ENCODE measurements at regions not wholly inside any gene's neighbourhood (a gene's known extent, or its start where the extent isn't known, plus 50 kb on each side); places are given as distances from the start of the nearest gene placed in this dataset.
"Not testable (repeated sequence)": the region's sequence is repeated elsewhere in the genome, so short reads cannot be mapped to it uniquely, and the experiment has no call there.

- H3K27ac ChIP-seq (ENCODE audit: low read length): no peak overlapping the region
- no peaks in the 10 kb centered on the region for H3K27me3 ChIP-seq (ENCODE audit: control insufficient read depth in 1 of 2, insufficient read depth in 2 of 2, low read length in 2 of 2)
- no peak overlapping the region for H3K9ac ChIP-seq (ENCODE audit: low read length in 2 of 2)
- H3K4me1 ChIP-seq (ENCODE audit: control insufficient read depth, insufficient read depth, low read length): no peaks in the 10 kb centered on the region
- no peak overlapping the region for H3K4me3 ChIP-seq (ENCODE audit: low read length in 2 of 2)
- H3K9me3 ChIP-seq (ENCODE audit: control insufficient read depth in 2 of 2, low read length in 2 of 2): no peaks in the 10 kb centered on the region
- no peaks in the 10 kb centered on the region for H3K36me3 ChIP-seq (ENCODE audit: control insufficient read depth in 2 of 2, insufficient read depth in 2 of 2, low read length in 2 of 2)
Observed at GRCh38 chr12:67780580-67781084, 132.1 kb downstream of the DYRK2 start.

GRCh38 chr12:67782573-67782972 lies 134.0 kb downstream of the DYRK2 start:
- H3K36me3 ChIP-seq (ENCODE audit: control insufficient read depth in 2 of 2, insufficient read depth in 2 of 2, low read length in 2 of 2): no peaks in the 10 kb centered on the region
- H3K4me3 ChIP-seq (ENCODE audit: low read length in 2 of 2): no peak overlapping the region
- no peaks in the 10 kb centered on the region for H3K27me3 ChIP-seq (ENCODE audit: control insufficient read depth in 1 of 2, insufficient read depth in 2 of 2, low read length in 2 of 2)
- no peak overlapping the region for H3K27ac ChIP-seq (ENCODE audit: low read length)
- no peak overlapping the region for H3K9ac ChIP-seq (ENCODE audit: low read length in 2 of 2)
- H3K4me1 ChIP-seq (ENCODE audit: control insufficient read depth, insufficient read depth, low read length): no peaks in the 10 kb centered on the region
- H3K9me3 ChIP-seq (ENCODE audit: control insufficient read depth in 2 of 2, low read length in 2 of 2): no peaks in the 10 kb centered on the region

GRCh38 chr12:67783393-67783792 lies 134.8 kb downstream of the DYRK2 start:
- H3K36me3 ChIP-seq (ENCODE audit: control insufficient read depth in 2 of 2, insufficient read depth in 2 of 2, low read length in 2 of 2): no peaks in the 10 kb centered on the region
- H3K4me1 ChIP-seq (ENCODE audit: control insufficient read depth, insufficient read depth, low read length): no peaks in the 10 kb centered on the region
- no peaks in the 10 kb centered on the region for H3K9me3 ChIP-seq (ENCODE audit: control insufficient read depth in 2 of 2, low read length in 2 of 2)
- no peak overlapping the region for H3K27ac ChIP-seq (ENCODE audit: low read length)
- H3K27me3 ChIP-seq (ENCODE audit: control insufficient read depth in 1 of 2, insufficient read depth in 2 of 2, low read length in 2 of 2): no peaks in the 10 kb centered on the region
- no peak overlapping the region for H3K4me3 ChIP-seq (ENCODE audit: low read length in 2 of 2)
- H3K9ac ChIP-seq (ENCODE audit: low read length in 2 of 2): no peak overlapping the region

- H3K27me3 ChIP-seq (ENCODE audit: control insufficient read depth in 1 of 2, insufficient read depth in 2 of 2, low read length in 2 of 2): no peaks in the 10 kb centered on the region
- H3K27ac ChIP-seq (ENCODE audit: low read length): no peak overlapping the region
- H3K4me3 ChIP-seq (ENCODE audit: low read length in 2 of 2): no peak overlapping the region
- no peak overlapping the region for H3K9ac ChIP-seq (ENCODE audit: low read length in 2 of 2)
- no peaks in the 10 kb centered on the region for H3K9me3 ChIP-seq (ENCODE audit: control insufficient read depth in 2 of 2, low read length in 2 of 2)
- no peaks in the 10 kb centered on the region for H3K4me1 ChIP-seq (ENCODE audit: control insufficient read depth, insufficient read depth, low read length)
- H3K36me3 ChIP-seq (ENCODE audit: control insufficient read depth in 2 of 2, insufficient read depth in 2 of 2, low read length in 2 of 2): no peaks in the 10 kb centered on the region
Observed at GRCh38 chr12:67784831-67785230, 136.3 kb downstream of the DYRK2 start.

- H3K9me3 ChIP-seq (ENCODE audit: control insufficient read depth in 2 of 2, low read length in 2 of 2): no peaks in the 10 kb centered on the region
- H3K27ac ChIP-seq (ENCODE audit: low read length): no peak overlapping the region
- H3K4me3 ChIP-seq (ENCODE audit: low read length in 2 of 2): no peak overlapping the region
- H3K36me3 ChIP-seq (ENCODE audit: control insufficient read depth in 2 of 2, insufficient read depth in 2 of 2, low read length in 2 of 2): no peaks in the 10 kb centered on the region
- H3K9ac ChIP-seq (ENCODE audit: low read length in 2 of 2): no peak overlapping the region
- H3K27me3 ChIP-seq (ENCODE audit: control insufficient read depth in 1 of 2, insufficient read depth in 2 of 2, low read length in 2 of 2): no peaks in the 10 kb centered on the region
- H3K4me1 ChIP-seq (ENCODE audit: control insufficient read depth, insufficient read depth, low read length): no peaks in the 10 kb centered on the region
Observed at GRCh38 chr12:67786086-67786485, 137.5 kb downstream of the DYRK2 start.

- Histone ChIP-seq H3K9me3 (ENCODE audit: control insufficient read depth in 2 of 2, low read length in 2 of 2) (no peaks in the 10 kb centered on the region), H3K27me3 (ENCODE audit: control insufficient read depth in 1 of 2, insufficient read depth in 2 of 2, low read length in 2 of 2) (no peaks in the 10 kb centered on the region), H3K4me3 (ENCODE audit: low read length in 2 of 2) (no peak overlapping the region), H3K36me3 (ENCODE audit: control insufficient read depth in 2 of 2, insufficient read depth in 2 of 2, low read length in 2 of 2) (no peaks in the 10 kb centered on the region), H3K9ac (ENCODE audit: low read length in 2 of 2) (no peak overlapping the region), H3K27ac (ENCODE audit: low read length) (no peak overlapping the region), H3K4me1 (ENCODE audit: control insufficient read depth, insufficient read depth, low read length) (no peaks in the 10 kb centered on the region)
Observed at GRCh38 chr12:67788118-67788517, 139.6 kb downstream of the DYRK2 start.

- no peaks in the 10 kb centered on the region for H3K36me3 ChIP-seq (ENCODE audit: control insufficient read depth in 2 of 2, insufficient read depth in 2 of 2, low read length in 2 of 2)
- H3K4me1 ChIP-seq (ENCODE audit: control insufficient read depth, insufficient read depth, low read length): no peaks in the 10 kb centered on the region
- H3K9me3 ChIP-seq (ENCODE audit: control insufficient read depth in 2 of 2, low read length in 2 of 2): no peaks in the 10 kb centered on the region
- no peak overlapping the region for H3K27ac ChIP-seq (ENCODE audit: low read length)
- no peak overlapping the region for H3K9ac ChIP-seq (ENCODE audit: low read length in 2 of 2)
- no peaks in the 10 kb centered on the region for H3K27me3 ChIP-seq (ENCODE audit: control insufficient read depth in 1 of 2, insufficient read depth in 2 of 2, low read length in 2 of 2)
- H3K4me3 ChIP-seq (ENCODE audit: low read length in 2 of 2): no peak overlapping the region
Observed at GRCh38 chr12:67789266-67789665, 140.7 kb downstream of the DYRK2 start.

GRCh38 chr12:67790660-67791059 lies 142.1 kb downstream of the DYRK2 start:
- Histone ChIP-seq H3K9ac (ENCODE audit: low read length in 2 of 2) (no peak overlapping the region), H3K4me3 (ENCODE audit: low read length in 2 of 2) (no peak overlapping the region), H3K27me3 (ENCODE audit: control insufficient read depth in 1 of 2, insufficient read depth in 2 of 2, low read length in 2 of 2) (no peaks in the 10 kb centered on the region), H3K36me3 (ENCODE audit: control insufficient read depth in 2 of 2, insufficient read depth in 2 of 2, low read length in 2 of 2) (no peaks in the 10 kb centered on the region), H3K27ac (ENCODE audit: low read length) (no peak overlapping the region), H3K9me3 (ENCODE audit: control insufficient read depth in 2 of 2, low read length in 2 of 2) (no peaks in the 10 kb centered on the region), H3K4me1 (ENCODE audit: control insufficient read depth, insufficient read depth, low read length) (no peaks in the 10 kb centered on the region)

- not testable (repeated sequence) for H3K27ac ChIP-seq (ENCODE audit: low read length); H3K36me3 ChIP-seq (ENCODE audit: control insufficient read depth in 2 of 2, insufficient read depth in 2 of 2, low read length in 2 of 2); H3K9ac ChIP-seq (ENCODE audit: low read length in 2 of 2); H3K4me3 ChIP-seq (ENCODE audit: low read length in 2 of 2); H3K27me3 ChIP-seq (ENCODE audit: control insufficient read depth in 1 of 2, insufficient read depth in 2 of 2, low read length in 2 of 2); H3K4me1 ChIP-seq (ENCODE audit: control insufficient read depth, insufficient read depth, low read length); H3K9me3 ChIP-seq (ENCODE audit: control insufficient read depth in 2 of 2, low read length in 2 of 2)
Observed at GRCh38 chr12:67791362-67791761, 142.8 kb downstream of the DYRK2 start.

- H3K4me3 ChIP-seq (ENCODE audit: low read length in 2 of 2): no peak overlapping the region
- no peak overlapping the region for H3K9ac ChIP-seq (ENCODE audit: low read length in 2 of 2)
- no peaks in the 10 kb centered on the region for H3K36me3 ChIP-seq (ENCODE audit: control insufficient read depth in 2 of 2, insufficient read depth in 2 of 2, low read length in 2 of 2)
- no peak overlapping the region for H3K27ac ChIP-seq (ENCODE audit: low read length)
- no peaks in the 10 kb centered on the region for H3K4me1 ChIP-seq (ENCODE audit: control insufficient read depth, insufficient read depth, low read length)
- H3K9me3 ChIP-seq (ENCODE audit: control insufficient read depth in 2 of 2, low read length in 2 of 2): no peaks in the 10 kb centered on the region
- no peaks in the 10 kb centered on the region for H3K27me3 ChIP-seq (ENCODE audit: control insufficient read depth in 1 of 2, insufficient read depth in 2 of 2, low read length in 2 of 2)
Observed at GRCh38 chr12:67792185-67792584, 143.6 kb downstream of the DYRK2 start.

GRCh38 chr12:67794161-67794560 lies 145.6 kb downstream of the DYRK2 start:
- H3K9ac ChIP-seq (ENCODE audit: low read length in 2 of 2): no peak overlapping the region
- H3K27ac ChIP-seq (ENCODE audit: low read length): no peak overlapping the region
- no peak overlapping the region for H3K4me3 ChIP-seq (ENCODE audit: low read length in 2 of 2)
- H3K9me3 ChIP-seq (ENCODE audit: control insufficient read depth in 2 of 2, low read length in 2 of 2): no peaks in the 10 kb centered on the region
- H3K4me1 ChIP-seq (ENCODE audit: control insufficient read depth, insufficient read depth, low read length): peaks cover 6% of the 10 kb centered on the region
- H3K36me3 ChIP-seq (ENCODE audit: control insufficient read depth in 2 of 2, insufficient read depth in 2 of 2, low read length in 2 of 2): no peaks in the 10 kb centered on the region
- no peaks in the 10 kb centered on the region for H3K27me3 ChIP-seq (ENCODE audit: control insufficient read depth in 1 of 2, insufficient read depth in 2 of 2, low read length in 2 of 2)

Measured in stomach smooth muscle (tissue), 2 donors.